NCI-H1436 (cell line): ENCODE measurements at regions not wholly inside any gene's neighbourhood (a gene's known extent, or its start where the extent isn't known, plus 50 kb on each side); places are given as distances from the start of the nearest gene placed in this dataset.
"Not testable (repeated sequence)": the region's sequence is repeated elsewhere in the genome, so short reads cannot be mapped to it uniquely, and the experiment has no call there.

Source experiments
- DNase-seq: peaks from one replicate; lab custom pipeline; 2025; lab: John Stamatoyannopoulos, UW

- no peak for DNase-seq
Measured at GRCh38 chr13:50745542-50746115, 97.9 kb downstream of the DLEU7 start.

- DNase-seq, result no peak
Measured at GRCh38 chr13:50747737-50748350, 95.6 kb downstream of the DLEU7 start.

- DNase-seq, result not testable (repeated sequence)
Measured at GRCh38 chr13:50753221-50753620, 90.3 kb downstream of the DLEU7 start.

GRCh38 chr13:50755862-50756685, 87.4 kb downstream of the DLEU7 start:
- DNase-seq, result peak; percentile 72

- DNase-seq, result no peak
Measured at GRCh38 chr13:50757008-50757407, 86.5 kb downstream of the DLEU7 start.

GRCh38 chr13:50758796-50759195, 84.7 kb downstream of the DLEU7 start:
- no peak for DNase-seq

- DNase-seq, result no peak
Measured at GRCh38 chr13:50760751-50761150, 82.7 kb downstream of the DLEU7 start.

GRCh38 chr13:50761406-50761805, 82.1 kb downstream of the DLEU7 start:
- DNase-seq, result no peak

GRCh38 chr13:50762969-50763567, 80.4 kb downstream of the DLEU7 start:
- DNase-seq, result no peak

- no peak for DNase-seq
Measured at GRCh38 chr13:50766013-50766412, 77.5 kb downstream of the DLEU7 start.

GRCh38 chr13:50766695-50767094, 76.8 kb downstream of the DLEU7 start:
- no peak for DNase-seq

- DNase-seq, result not testable (repeated sequence)
Measured at GRCh38 chr13:50772881-50773280, 70.6 kb downstream of the DLEU7 start.
